ENCODE measurements at regions not wholly inside any gene's neighbourhood (a gene's known extent, or its start where the extent isn't known, plus 50 kb on each side); places are given as distances from the start of the nearest gene placed in this dataset.

GRCh38 chr9:3660936-3661335 is 135.1 kb upstream of the RFX3 start:
- DNase-seq (ENCODE audit: extremely low read depth, low read depth), result no peak
- TF ChIP-seq CTCF (IDR thresholded peaks at IDR 0.05; ENCODE audit: low read depth, low read length), result no peak

GRCh38 chr9:3659647-3660046 is 133.8 kb upstream of the RFX3 start:
- TF ChIP-seq CTCF (IDR thresholded peaks at IDR 0.05; ENCODE audit: low read depth, low read length), result no peak
- DNase-seq (ENCODE audit: extremely low read depth, low read depth), result no peak

GRCh38 chr9:3658964-3659363 is 133.2 kb upstream of the RFX3 start:
- DNase-seq (ENCODE audit: extremely low read depth, low read depth), result no peak
- TF ChIP-seq CTCF (IDR thresholded peaks at IDR 0.05; ENCODE audit: low read depth, low read length), result no peak

- TF ChIP-seq CTCF (IDR thresholded peaks at IDR 0.05; ENCODE audit: low read depth, low read length), result no peak
- no peak for DNase-seq (ENCODE audit: extremely low read depth, low read depth)
Observed at GRCh38 chr9:3656224-3656623, 130.4 kb upstream of the RFX3 start.

- no peak for DNase-seq (ENCODE audit: extremely low read depth, low read depth)
- TF ChIP-seq CTCF (IDR thresholded peaks at IDR 0.05; ENCODE audit: low read depth, low read length), result no peak
Observed at GRCh38 chr9:3650994-3651622, 125.3 kb upstream of the RFX3 start.

GRCh38 chr9:3648722-3649246 is 123.0 kb upstream of the RFX3 start:
- no peak for TF ChIP-seq CTCF (IDR thresholded peaks at IDR 0.05; ENCODE audit: low read depth, low read length)
- DNase-seq (ENCODE audit: extremely low read depth, low read depth), result no peak

GRCh38 chr9:3648266-3648665 is 122.5 kb upstream of the RFX3 start:
- no peak for DNase-seq (ENCODE audit: extremely low read depth, low read depth)
- TF ChIP-seq CTCF (IDR thresholded peaks at IDR 0.05; ENCODE audit: low read depth, low read length), result no peak

Data from AG09319 (cell line).